ENCODE measurements at regions not wholly inside any gene's neighbourhood (a gene's known extent, or its start where the extent isn't known, plus 50 kb on each side); places are given as distances from the start of the nearest gene placed in this dataset.

DNA sequence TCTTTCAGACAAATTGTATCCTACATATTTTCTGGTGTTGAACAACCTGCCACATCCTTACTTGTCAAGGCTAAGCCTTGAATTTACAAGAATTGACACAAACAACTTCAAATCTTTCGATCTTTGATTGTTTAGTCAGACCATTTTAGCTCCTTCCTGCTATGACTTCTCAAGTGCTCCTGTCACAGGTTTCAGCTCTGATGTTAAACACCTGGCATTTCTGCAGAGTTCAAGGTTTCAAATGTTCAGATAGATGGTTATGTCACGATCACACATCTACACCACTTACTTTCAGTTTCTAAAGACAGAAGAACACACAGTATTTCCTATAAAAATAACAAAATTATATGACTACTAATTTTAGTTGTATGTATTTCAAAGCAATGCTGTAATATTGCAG, 84.0 kb downstream of the RND3 start:
- DNase-seq (ENCODE audit: low read depth): no peak
- H3K4me3 ChIP-seq (ENCODE audit: low read length): no peak overlapping the region; the same call in 1 of the 2 replicates
- TF ChIP-seq, protein P1, sequence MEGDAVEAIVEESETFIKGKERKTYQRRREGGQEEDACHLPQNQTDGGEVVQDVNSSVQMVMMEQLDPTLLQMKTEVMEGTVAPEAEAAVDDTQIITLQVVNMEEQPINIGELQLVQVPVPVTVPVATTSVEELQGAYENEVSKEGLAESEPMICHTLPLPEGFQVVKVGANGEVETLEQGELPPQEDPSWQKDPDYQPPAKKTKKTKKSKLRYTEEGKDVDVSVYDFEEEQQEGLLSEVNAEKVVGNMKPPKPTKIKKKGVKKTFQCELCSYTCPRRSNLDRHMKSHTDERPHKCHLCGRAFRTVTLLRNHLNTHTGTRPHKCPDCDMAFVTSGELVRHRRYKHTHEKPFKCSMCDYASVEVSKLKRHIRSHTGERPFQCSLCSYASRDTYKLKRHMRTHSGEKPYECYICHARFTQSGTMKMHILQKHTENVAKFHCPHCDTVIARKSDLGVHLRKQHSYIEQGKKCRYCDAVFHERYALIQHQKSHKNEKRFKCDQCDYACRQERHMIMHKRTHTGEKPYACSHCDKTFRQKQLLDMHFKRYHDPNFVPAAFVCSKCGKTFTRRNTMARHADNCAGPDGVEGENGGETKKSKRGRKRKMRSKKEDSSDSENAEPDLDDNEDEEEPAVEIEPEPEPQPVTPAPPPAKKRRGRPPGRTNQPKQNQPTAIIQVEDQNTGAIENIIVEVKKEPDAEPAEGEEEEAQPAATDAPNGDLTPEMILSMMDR (conservative IDR thresholded peaks at IDR 0.05; ENCODE audit: low read length): no peak

GRCh38 chr2:150402953-150403352, 84.5 kb downstream of the RND3 start:
- no peak for DNase-seq (ENCODE audit: low read depth)
- H3K4me3 ChIP-seq (ENCODE audit: low read length): no peak overlapping the region
- TF ChIP-seq, protein P1 (conservative IDR thresholded peaks at IDR 0.05; ENCODE audit: low read length): no peak

- H3K4me3 ChIP-seq (ENCODE audit: low read length): no peak overlapping the region
- TF ChIP-seq, protein P1 (conservative IDR thresholded peaks at IDR 0.05; ENCODE audit: low read length): no peak
- DNase-seq (ENCODE audit: low read depth): peak; percentile 11
Observed at GRCh38 chr2:150400849-150401248, 86.6 kb downstream of the RND3 start.

DNA sequence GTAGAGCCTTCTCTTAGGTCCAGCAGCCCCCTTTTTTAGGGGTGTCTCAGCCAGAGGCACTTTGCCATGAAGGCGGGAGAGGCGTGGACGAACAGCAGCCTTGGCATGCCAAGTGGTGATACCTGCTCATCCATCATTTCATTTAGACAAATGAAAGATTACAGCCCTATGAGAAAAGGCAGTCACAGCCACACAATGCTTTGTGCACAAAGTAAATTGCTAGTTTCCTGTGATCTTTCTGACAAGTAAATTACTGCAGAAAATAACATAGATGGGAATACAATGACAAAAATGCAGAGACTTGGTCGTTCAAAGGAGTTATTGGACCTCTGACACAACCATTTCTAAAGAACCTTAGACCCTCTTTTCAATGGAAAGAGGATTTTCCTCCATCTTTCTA, 94.9 kb downstream of the RND3 start:
- H3K4me3 ChIP-seq (ENCODE audit: low read length): no peak overlapping the region
- TF ChIP-seq, protein P1 (conservative IDR thresholded peaks at IDR 0.05; ENCODE audit: low read length): no peak
- DNase-seq (ENCODE audit: low read depth): no peak

DNA sequence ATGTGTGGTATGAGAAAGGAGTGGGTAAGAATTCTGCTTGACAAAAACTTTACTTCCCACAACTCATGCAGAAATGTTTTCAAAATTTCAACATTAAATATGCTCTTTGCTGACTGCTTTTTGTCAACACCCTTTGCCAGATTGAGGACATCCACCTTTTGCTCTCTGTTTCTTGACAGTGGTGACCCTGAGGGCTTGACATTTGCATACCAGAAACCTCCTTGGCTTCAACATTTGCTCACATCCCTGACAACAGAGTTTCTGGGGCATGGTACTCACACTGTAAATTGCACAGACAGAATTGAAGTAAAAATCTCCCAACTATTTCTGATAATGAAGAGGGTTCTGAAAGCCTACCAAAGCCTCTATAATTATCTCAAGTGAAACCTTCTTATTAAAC, 95.7 kb downstream of the RND3 start:
- TF ChIP-seq, protein P1 (conservative IDR thresholded peaks at IDR 0.05; ENCODE audit: low read length): no peak
- peak; percentile 38 for DNase-seq (ENCODE audit: low read depth)
- no peak overlapping the region for H3K4me3 ChIP-seq (ENCODE audit: low read length)

- DNase-seq (ENCODE audit: low read depth): peak; percentile 84
- TF ChIP-seq, protein P1 (conservative IDR thresholded peaks at IDR 0.05; ENCODE audit: low read length): no peak
Observed at GRCh38 chr2:150389447-150389846, 98.0 kb downstream of the RND3 start.

DNA sequence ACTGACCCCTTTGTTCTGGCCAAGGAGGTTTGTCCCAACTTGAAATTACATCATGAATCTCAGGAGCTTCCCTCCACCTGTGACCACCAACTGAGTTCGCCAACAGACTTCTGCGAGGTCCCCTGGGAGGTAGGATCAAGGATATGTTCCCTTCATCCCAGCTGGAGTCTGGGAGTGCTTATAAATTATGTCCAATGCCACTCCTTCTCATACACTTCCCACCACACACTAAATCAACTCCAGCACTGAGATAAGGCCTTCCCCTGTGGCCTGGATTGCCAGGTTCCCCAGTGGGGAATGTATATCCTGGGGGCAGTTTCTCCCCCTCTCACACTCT, 99.2 kb downstream of the RND3 start:
- TF ChIP-seq, protein P1 (conservative IDR thresholded peaks at IDR 0.05; ENCODE audit: low read length): no peak
- DNase-seq (ENCODE audit: low read depth): no peak
- H3K4me3 ChIP-seq (ENCODE audit: low read length): no peak overlapping the region

More at GRCh38 chr2:150389447-150389846, 98.0 kb downstream of the RND3 start:
- no peak overlapping the region for H3K4me3 ChIP-seq (ENCODE audit: low read length)

All from AG10803 (cell line).